Adipocyte (in vitro differentiated cells): ENCODE measurements at regions not wholly inside any gene's neighbourhood (a gene's known extent, or its start where the extent isn't known, plus 50 kb on each side); places are given as distances from the start of the nearest gene placed in this dataset.

Experiments used
- DNase-seq: peaks from one replicate; pipeline ENCODE4 v3.0.0-alpha.2; 2015; ENCODE audit warnings: low read depth
- H3K27me3 ChIP-seq: replicated peaks from 2 replicates; pipeline ENCODE4 v1.7.0; 2013; ENCODE audit warnings: mild to moderate bottlenecking, low read length, moderate library complexity; ENCODE audit not compliant: control insufficient read depth, insufficient read depth
- H3K36me3 ChIP-seq: 2 replicates; pipeline ENCODE4 v1.7.0; 2013; ENCODE audit warnings: low read length, mild to moderate bottlenecking, moderate library complexity; ENCODE audit not compliant: control insufficient read depth, insufficient read depth, severe bottlenecking
- H3K4me1 ChIP-seq: 2 replicates; pipeline ENCODE4 v1.7.0; 2013; ENCODE audit warnings: mild to moderate bottlenecking, low read length, moderate library complexity; ENCODE audit not compliant: control insufficient read depth, insufficient read depth
- H3K4me3 ChIP-seq: 2 replicates; pipeline ENCODE4 v1.7.0; 2013; ENCODE audit warnings: mild to moderate bottlenecking, low read length, moderate library complexity
- H3K9ac ChIP-seq: 2 replicates; pipeline ENCODE4 v1.7.0; 2013; ENCODE audit warnings: mild to moderate bottlenecking, low read length, moderate library complexity
- H3K9me3 ChIP-seq: 2 replicates; pipeline ENCODE4 v1.7.0; 2013; ENCODE audit warnings: mild to moderate bottlenecking, low read length, moderate library complexity; ENCODE audit not compliant: control insufficient read depth

DNA sequence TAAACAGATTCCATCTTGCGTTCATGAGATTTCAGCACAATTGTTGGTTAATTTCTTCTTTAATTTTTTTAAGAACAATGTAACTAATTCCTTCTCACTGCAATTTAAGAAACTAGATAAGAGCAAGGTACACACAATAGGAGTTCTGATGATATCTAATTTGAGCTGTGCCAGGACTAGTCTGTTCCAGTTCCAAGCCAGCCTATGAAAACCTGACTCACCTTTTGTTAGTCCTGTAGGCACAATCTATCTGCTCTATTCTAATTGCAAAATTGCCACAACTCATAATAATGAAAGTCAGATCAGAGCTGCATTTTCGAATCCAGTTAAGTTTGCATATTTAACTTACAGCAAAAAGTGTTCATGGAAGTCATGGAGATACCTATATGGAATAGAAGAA lies 494.1 kb upstream of the TUSC1 start:
- H3K9ac ChIP-seq = peak overlapping the region; percentile 8

GRCh38 chr9:26171691-26172090 lies 493.4 kb upstream of the TUSC1 start:
- Histone ChIP-seq H3K4me3 (no peak overlapping the region), H3K27me3 (no peaks in the 10 kb centered on the region), H3K36me3 (no peaks in the 10 kb centered on the region), H3K4me1 (peaks cover 34% of the 10 kb centered on the region), H3K9ac (peak overlapping the region; percentile 8), H3K9me3 (no peaks in the 10 kb centered on the region)
- DNase-seq = no peak

More for the DNA sequence above, 494.1 kb upstream of the TUSC1 start:
- Histone ChIP-seq H3K4me3 (no peak overlapping the region), H3K36me3 (no peaks in the 10 kb centered on the region), H3K4me1 (peaks cover 34% of the 10 kb centered on the region), H3K27me3 (no peaks in the 10 kb centered on the region), H3K9me3 (no peaks in the 10 kb centered on the region)
- no peak for DNase-seq

DNA sequence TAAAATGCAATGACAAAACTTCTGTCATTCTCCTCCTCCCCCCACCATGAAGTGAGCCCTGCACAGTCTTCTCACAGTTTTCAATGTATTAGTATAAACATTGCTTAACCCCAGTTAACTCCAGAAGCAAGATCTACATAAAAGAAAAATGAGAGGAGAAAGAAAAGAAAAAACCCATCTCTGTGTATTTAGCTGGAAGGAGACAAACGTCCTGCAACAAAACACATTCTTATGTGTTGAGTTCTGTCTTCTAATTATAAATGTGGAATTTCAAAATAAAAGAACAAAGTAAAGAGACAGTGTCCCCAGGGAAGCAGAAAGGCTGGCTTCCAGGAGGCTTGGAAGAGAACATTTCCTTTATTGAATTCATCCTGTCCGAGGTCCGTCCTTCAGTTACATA lies 491.9 kb upstream of the TUSC1 start:
- H3K4me3 ChIP-seq = peak overlapping the region; percentile 51
- no peaks in the 10 kb centered on the region for H3K36me3 ChIP-seq
- no peaks in the 10 kb centered on the region for H3K27me3 ChIP-seq
- DNase-seq = peak; percentile 56
- H3K4me1 ChIP-seq = peaks cover 34% of the 10 kb centered on the region
- peak overlapping the region; percentile 62 for H3K9ac ChIP-seq
- no peaks in the 10 kb centered on the region for H3K9me3 ChIP-seq

DNA sequence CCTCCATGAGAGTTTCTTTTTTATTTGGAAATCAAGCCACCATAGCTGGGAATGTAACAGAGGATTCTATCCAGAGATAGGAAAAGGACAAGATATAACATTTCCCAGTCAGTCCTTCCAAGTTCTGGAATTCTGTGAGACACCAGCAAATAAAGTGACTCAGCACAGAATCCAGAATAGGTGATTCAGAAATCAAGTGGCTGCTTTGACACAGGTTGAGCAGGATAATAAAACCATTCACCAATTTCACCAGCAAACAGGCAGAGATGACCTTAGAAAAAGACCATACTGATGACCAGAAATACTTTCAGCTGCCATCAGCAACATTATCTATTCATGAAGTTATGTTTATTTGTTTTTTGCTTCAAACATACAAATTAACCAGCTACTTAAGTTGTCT lies 491.5 kb upstream of the TUSC1 start:
- H3K36me3 ChIP-seq = no peaks in the 10 kb centered on the region
- peak; percentile 11 for DNase-seq

GRCh38 chr9:26166537-26166936 lies 488.3 kb upstream of the TUSC1 start:
- Histone ChIP-seq H3K9me3 (no peaks in the 10 kb centered on the region), H3K36me3 (no peaks in the 10 kb centered on the region)
- no peak for DNase-seq

More for the DNA sequence above, 491.5 kb upstream of the TUSC1 start:
- no peaks in the 10 kb centered on the region for H3K9me3 ChIP-seq
- H3K27me3 ChIP-seq = no peaks in the 10 kb centered on the region
- peak overlapping the region; percentile 51 for H3K4me3 ChIP-seq
- H3K9ac ChIP-seq = peak overlapping the region; percentile 62
- H3K4me1 ChIP-seq = peaks cover 34% of the 10 kb centered on the region

DNA sequence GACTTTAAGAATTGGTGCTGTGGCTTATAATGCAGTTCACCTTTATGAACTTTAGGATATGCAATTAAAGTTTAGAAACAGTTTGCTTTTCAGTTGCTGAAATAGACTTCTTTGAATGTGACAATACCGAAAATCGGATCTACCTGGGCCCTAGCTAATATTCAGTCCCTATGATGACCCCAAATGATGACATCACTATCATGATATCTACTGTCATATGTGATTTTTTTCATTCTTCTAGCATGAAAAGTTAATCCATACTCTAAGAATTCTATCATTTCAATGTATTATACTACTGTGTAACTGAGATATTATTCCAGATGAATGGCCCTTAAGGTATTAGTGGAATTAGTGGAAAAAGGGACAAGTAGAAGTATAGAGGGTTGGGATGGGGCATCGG lies 487.2 kb upstream of the TUSC1 start:
- H3K9ac ChIP-seq = no peak overlapping the region
- H3K4me3 ChIP-seq = no peak overlapping the region
- no peak for DNase-seq
- peaks cover 24% of the 10 kb centered on the region for H3K4me1 ChIP-seq
- H3K9me3 ChIP-seq = no peaks in the 10 kb centered on the region
- H3K27me3 ChIP-seq = no peaks in the 10 kb centered on the region
- H3K36me3 ChIP-seq = no peaks in the 10 kb centered on the region

More at GRCh38 chr9:26166537-26166936, 488.3 kb upstream of the TUSC1 start:
- H3K4me1 ChIP-seq = peaks cover 33% of the 10 kb centered on the region
- no peak overlapping the region for H3K4me3 ChIP-seq
- no peaks in the 10 kb centered on the region for H3K27me3 ChIP-seq
- no peak overlapping the region for H3K9ac ChIP-seq

DNA sequence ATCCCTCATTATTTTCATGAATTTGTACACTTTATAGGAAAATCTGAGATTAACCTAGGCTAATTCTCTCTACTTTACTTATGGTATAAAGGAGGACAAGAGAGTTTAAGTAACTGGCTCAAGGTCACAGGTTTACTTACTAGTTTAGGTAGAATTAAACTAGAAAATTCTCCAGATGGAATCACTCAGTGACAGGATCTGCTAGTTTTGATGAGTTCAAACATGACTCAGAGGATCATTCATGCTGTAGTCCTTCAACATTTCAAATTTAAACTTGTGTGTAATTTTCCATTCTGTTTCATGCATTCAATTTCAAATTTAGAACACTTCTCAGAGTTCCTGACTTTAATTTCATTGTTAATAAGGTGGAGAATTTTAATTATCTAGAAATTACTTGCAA lies 485.7 kb upstream of the TUSC1 start:
- Histone ChIP-seq H3K9ac (no peak overlapping the region), H3K4me1 (peaks cover 18% of the 10 kb centered on the region), H3K36me3 (no peaks in the 10 kb centered on the region), H3K27me3 (no peaks in the 10 kb centered on the region), H3K9me3 (no peaks in the 10 kb centered on the region), H3K4me3 (no peak overlapping the region)
- DNase-seq = peak; percentile 53

- Histone ChIP-seq H3K27me3 (no peaks in the 10 kb centered on the region), H3K4me1 (peaks cover 18% of the 10 kb centered on the region), H3K9ac (no peak overlapping the region), H3K36me3 (no peaks in the 10 kb centered on the region), H3K9me3 (no peaks in the 10 kb centered on the region), H3K4me3 (no peak overlapping the region)
- peak; percentile 63 for DNase-seq
Observed at GRCh38 chr9:26159575-26160392, 481.5 kb upstream of the TUSC1 start.

GRCh38 chr9:26158631-26159150 lies 480.4 kb upstream of the TUSC1 start:
- Histone ChIP-seq H3K4me3 (no peak overlapping the region), H3K4me1 (peaks cover 9% of the 10 kb centered on the region), H3K36me3 (no peaks in the 10 kb centered on the region), H3K9ac (no peak overlapping the region), H3K27me3 (no peaks in the 10 kb centered on the region), H3K9me3 (no peaks in the 10 kb centered on the region)
- DNase-seq = no peak

DNA sequence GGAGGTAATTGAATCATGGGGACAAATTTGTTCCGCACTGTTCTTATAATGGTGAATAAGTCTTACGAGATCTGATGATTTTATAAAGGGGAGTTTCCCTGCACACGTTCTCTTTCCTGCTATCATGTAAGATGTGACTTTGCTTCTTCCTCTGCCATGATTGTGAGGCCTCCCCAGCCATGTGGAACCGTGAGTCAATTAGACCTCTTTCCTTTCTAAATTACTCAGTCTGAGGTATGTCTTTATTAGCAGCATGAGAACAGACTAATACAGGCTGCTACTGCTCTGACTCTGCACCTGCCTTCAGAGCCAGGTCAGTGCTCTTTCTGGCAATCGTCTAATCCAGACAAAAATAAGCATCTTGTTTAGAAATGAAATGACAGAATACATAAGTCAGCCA lies 479.2 kb upstream of the TUSC1 start:
- Histone ChIP-seq H3K9ac (no peak overlapping the region), H3K9me3 (no peaks in the 10 kb centered on the region), H3K4me1 (peaks cover 8% of the 10 kb centered on the region), H3K4me3 (no peak overlapping the region), H3K36me3 (no peaks in the 10 kb centered on the region), H3K27me3 (no peaks in the 10 kb centered on the region)
- no peak for DNase-seq

GRCh38 chr9:26152350-26152749 lies 474.1 kb upstream of the TUSC1 start:
- DNase-seq = no peak
- H3K4me3 ChIP-seq = no peak overlapping the region
- no peaks in the 10 kb centered on the region for H3K9me3 ChIP-seq
- H3K27me3 ChIP-seq = no peaks in the 10 kb centered on the region
- H3K36me3 ChIP-seq = no peaks in the 10 kb centered on the region
- no peaks in the 10 kb centered on the region for H3K4me1 ChIP-seq
- no peak overlapping the region for H3K9ac ChIP-seq
